ENCODE measurements at regions not wholly inside any gene's neighbourhood (a gene's known extent, or its start where the extent isn't known, plus 50 kb on each side); places are given as distances from the start of the nearest gene placed in this dataset.

GRCh38 chr9:86585422-86586143 is 231.4 kb upstream of the TUT7 start:
- Histone ChIP-seq H3K4ac (ENCODE audit: low read depth, low read length) (peak overlapping the region; percentile 51), H3K27ac (ENCODE audit: insufficient read depth, low read length) (peak overlapping the region; percentile 94; the same call in 1 of the 2 replicates), H3K4me2 (ENCODE audit: low read depth, low read length) (peak overlapping the region; percentile 100), H2AFZ (replicated peaks; ENCODE audit: low read length, poor library complexity) (no peak overlapping the region), H3K23ac (ENCODE audit: low read depth, low read length) (peak overlapping the region; percentile 60; the same call in 1 of the 2 replicates), H4K5ac (ENCODE audit: low read depth, low read length) (peak overlapping the region; percentile 99), H4K8ac (ENCODE audit: low read depth in 2 of 2, low read length in 2 of 2) (peak overlapping the region in 1 of 2 experiments; percentile 78; a peak in 2 of 4 replicates), H3K9ac (ENCODE audit: low read depth, low read length) (peak overlapping the region; percentile 89), H3K56ac (ENCODE audit: extremely low read depth, insufficient read depth, low read length) (peak overlapping the region; percentile 81; the same call in 1 of the 2 replicates), H3K79me1 (ENCODE audit: low read depth in 1 of 2, low read length in 2 of 2) (no peaks in the 10 kb centered on the region), H2BK5ac (ENCODE audit: low read depth, low read length, poor library complexity, severe bottlenecking) (peak overlapping the region; percentile 81), H2BK120ac (ENCODE audit: low read depth, low read length) (peak overlapping the region; percentile 78), H3K9me3 (ENCODE audit: control insufficient read depth, insufficient read depth, low read length) (no peaks in the 10 kb centered on the region), H2AK5ac (ENCODE audit: low read depth, low read length) (no peak overlapping the region), H3K18ac (ENCODE audit: low read depth, low read length) (peak overlapping the region; percentile 92), H2BK15ac (ENCODE audit: low read depth, low read length) (peak overlapping the region; percentile 68; the same call in 2 of the 3 replicates), H3K14ac (replicated peaks; ENCODE audit: low read depth, low read length) (peak overlapping the region; percentile 72; the same call in 1 of the 2 replicates), H3K27me3 (ENCODE audit: control insufficient read depth, insufficient read depth, low read length) (no peaks in the 10 kb centered on the region), H4K20me1 (ENCODE audit: insufficient read depth, low read length) (no peaks in the 10 kb centered on the region), H2AK9ac (replicated peaks; ENCODE audit: low read depth, low read length, poor library complexity) (no peak overlapping the region), H2BK20ac (ENCODE audit: low read depth, low read length) (peak overlapping the region; percentile 64), H4K91ac (ENCODE audit: insufficient read depth, low read depth, low read length) (peak overlapping the region; percentile 45; the same call in 1 of the 2 replicates), H3K4me3 (ENCODE audit: insufficient read depth, low read depth, low read length) (peak overlapping the region; percentile 43), H3K9me1 (ENCODE audit: insufficient read depth, low read length) (no peaks in the 10 kb centered on the region), H3K4me1 (ENCODE audit: control insufficient read depth, insufficient read depth, low read length) (peaks cover 2% of the 10 kb centered on the region; the same call in 1 of the 2 replicates), H3K36me3 (ENCODE audit: control insufficient read depth, insufficient read depth, low read length) (no peaks in the 10 kb centered on the region)
- WGBS, 2 experiments (ENCODE audit: extremely low coverage in 2 of 2, insufficient read length in 1 of 2) = no CpG with 5 or more reads among the region's 7 CpGs
- in situ Hi-C loops (cut with MboI; ENCODE audit: low sequenced_read_pairs) (no loop called here), intact Hi-C loops (cut with micrococcal nuclease) (no loop called here), dilution Hi-C loops (cut with HindIII; ENCODE audit: low sequenced_read_pairs, unreplicated experiment) (no loop called here)
- ChIA-PET POLR2A (ENCODE audit: unreplicated experiment) (interaction anchor here (0.6 to 1.5 kb wide), 3 partner anchors 13 to 303 kb away, joined by 3 read pairs; partner anchors contain the start of gene ISCA1), CTCF (interaction anchor here (0.6 kb wide), 1 partner anchor 353 kb away, joined by 3 read pairs; no protein-coding TSS in a partner anchor)
- DNase-seq = peak; percentile 26
- peak; percentile 89 for ATAC-seq (ENCODE audit: low read depth)
- TF ChIP-seq CEBPB (IDR thresholded peaks at IDR 0.05; ENCODE audit: low read depth, low read length) (no peak), BHLHE40 (IDR thresholded peaks at IDR 0.05; ENCODE audit: low read depth, low read length) (no peak), MAZ (IDR thresholded peaks at IDR 0.05; ENCODE audit: borderline replicate concordance, low read depth, low read length) (no peak)
- TF ChIP-seq, protein P1, sequence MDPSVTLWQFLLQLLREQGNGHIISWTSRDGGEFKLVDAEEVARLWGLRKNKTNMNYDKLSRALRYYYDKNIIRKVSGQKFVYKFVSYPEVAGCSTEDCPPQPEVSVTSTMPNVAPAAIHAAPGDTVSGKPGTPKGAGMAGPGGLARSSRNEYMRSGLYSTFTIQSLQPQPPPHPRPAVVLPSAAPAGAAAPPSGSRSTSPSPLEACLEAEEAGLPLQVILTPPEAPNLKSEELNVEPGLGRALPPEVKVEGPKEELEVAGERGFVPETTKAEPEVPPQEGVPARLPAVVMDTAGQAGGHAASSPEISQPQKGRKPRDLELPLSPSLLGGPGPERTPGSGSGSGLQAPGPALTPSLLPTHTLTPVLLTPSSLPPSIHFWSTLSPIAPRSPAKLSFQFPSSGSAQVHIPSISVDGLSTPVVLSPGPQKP (IDR thresholded peaks at IDR 0.05; ENCODE audit: borderline replicate concordance, low read depth, low read length) = no peak
- no TSS peak for BruUV-seq (replicated peaks)
